ENCODE measurements at regions not wholly inside any gene's neighbourhood (a gene's known extent, or its start where the extent isn't known, plus 50 kb on each side); places are given as distances from the start of the nearest gene placed in this dataset.

DNA sequence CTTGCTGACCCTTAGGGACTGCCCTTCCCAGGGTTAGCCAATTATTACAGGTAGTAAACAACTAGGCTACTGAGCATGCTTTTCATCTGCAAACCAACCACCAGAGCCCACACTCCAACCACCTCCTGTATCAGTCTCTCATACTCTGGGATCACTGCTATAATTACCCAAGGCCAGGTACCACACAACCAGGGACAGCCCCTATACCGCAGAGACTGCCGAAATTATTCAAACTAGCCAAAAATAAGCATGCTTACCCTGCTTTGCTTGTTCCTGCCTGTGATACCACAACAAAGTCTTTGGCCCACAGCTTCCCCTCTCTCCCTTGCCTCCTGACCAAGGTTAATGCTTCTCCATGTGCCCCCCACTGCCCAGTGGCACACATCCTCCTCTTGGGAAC lies 197.6 kb upstream of the SRRM4 start:
- Histone ChIP-seq H3K27ac (no peak overlapping the region), H3K4me1 (no peaks in the 10 kb centered on the region), H3K9me3 (no peaks in the 10 kb centered on the region), H3K27me3 (peaks cover 4% of the 10 kb centered on the region), H3K36me3 (no peaks in the 10 kb centered on the region), H3K4me3 (no peak overlapping the region)
- no peak for TF ChIP-seq EP300 (IDR thresholded peaks at IDR 0.05)
- WGBS, result 78% methylated on average over 2 of the region's 2 CpGs
- DNase-seq (ENCODE audit: low spot score in 2 of 2), result no peak

DNA sequence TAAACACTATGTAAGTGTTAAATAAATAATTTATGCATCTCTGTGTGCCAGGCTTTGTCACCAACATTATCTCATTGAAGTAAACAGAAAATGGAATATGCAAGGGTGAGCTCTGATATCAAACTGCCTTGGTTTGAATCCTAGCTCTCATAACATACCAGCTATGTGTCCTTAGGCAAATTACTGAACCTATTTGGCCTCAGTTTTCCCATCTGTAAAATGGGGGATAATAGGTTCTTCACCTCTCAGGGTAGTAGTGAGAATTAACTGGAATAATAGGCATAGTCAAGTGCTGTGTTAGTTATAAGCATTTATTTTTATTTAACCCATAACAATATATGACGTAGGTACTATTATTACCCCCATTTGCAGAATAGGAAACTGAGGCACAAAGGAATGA lies 190.8 kb upstream of the SRRM4 start:
- 73% methylated on average over 1 of the region's 1 CpG for WGBS
- Histone ChIP-seq H3K36me3 (no peaks in the 10 kb centered on the region), H3K4me3 (no peak overlapping the region), H3K9me3 (no peaks in the 10 kb centered on the region), H3K4me1 (no peaks in the 10 kb centered on the region), H3K27ac (no peak overlapping the region), H3K27me3 (no peaks in the 10 kb centered on the region)
- TF ChIP-seq, protein P1, sequence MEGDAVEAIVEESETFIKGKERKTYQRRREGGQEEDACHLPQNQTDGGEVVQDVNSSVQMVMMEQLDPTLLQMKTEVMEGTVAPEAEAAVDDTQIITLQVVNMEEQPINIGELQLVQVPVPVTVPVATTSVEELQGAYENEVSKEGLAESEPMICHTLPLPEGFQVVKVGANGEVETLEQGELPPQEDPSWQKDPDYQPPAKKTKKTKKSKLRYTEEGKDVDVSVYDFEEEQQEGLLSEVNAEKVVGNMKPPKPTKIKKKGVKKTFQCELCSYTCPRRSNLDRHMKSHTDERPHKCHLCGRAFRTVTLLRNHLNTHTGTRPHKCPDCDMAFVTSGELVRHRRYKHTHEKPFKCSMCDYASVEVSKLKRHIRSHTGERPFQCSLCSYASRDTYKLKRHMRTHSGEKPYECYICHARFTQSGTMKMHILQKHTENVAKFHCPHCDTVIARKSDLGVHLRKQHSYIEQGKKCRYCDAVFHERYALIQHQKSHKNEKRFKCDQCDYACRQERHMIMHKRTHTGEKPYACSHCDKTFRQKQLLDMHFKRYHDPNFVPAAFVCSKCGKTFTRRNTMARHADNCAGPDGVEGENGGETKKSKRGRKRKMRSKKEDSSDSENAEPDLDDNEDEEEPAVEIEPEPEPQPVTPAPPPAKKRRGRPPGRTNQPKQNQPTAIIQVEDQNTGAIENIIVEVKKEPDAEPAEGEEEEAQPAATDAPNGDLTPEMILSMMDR (IDR thresholded peaks at IDR 0.05), result no peak
- TF ChIP-seq EP300 (IDR thresholded peaks at IDR 0.05) (no peak), POLR2AphosphoS5 (IDR thresholded peaks at IDR 0.05) (no peak), POLR2A (IDR thresholded peaks at IDR 0.05) (no peak)
- no peak for DNase-seq (ENCODE audit: low spot score in 2 of 2)

DNA sequence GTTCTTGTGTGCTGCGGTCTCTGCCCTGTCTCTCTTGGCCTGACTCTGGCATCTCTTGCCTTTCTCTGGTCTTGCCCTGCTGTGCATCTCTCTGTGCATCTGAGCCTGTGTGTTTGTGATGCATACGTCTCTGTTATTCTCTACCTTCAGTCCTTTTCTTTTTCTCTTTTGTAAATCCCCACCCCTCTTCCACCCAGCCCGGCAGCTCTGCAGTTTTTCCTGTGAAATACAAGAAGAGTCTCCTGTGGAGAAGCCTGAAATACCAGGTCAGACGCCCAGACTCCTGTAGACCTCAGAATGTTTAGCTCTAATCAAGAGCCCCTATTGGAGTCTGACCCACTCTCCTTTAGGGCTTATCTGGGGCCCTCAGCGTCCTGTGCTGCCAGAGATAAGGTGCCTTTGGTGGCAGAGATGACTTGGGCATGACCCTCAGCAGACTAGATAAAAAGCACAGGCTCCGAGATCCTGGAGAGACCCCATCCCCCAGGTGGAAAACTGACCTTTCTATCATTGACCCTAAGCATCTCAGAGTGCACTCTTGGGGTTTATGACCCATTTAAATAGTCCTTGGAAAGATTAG lies 167.5 kb upstream of the SRRM4 start:
- WGBS, result 29% methylated on average over 6 of the region's 6 CpGs
- no peaks in the 10 kb centered on the region for H3K36me3 ChIP-seq

DNA sequence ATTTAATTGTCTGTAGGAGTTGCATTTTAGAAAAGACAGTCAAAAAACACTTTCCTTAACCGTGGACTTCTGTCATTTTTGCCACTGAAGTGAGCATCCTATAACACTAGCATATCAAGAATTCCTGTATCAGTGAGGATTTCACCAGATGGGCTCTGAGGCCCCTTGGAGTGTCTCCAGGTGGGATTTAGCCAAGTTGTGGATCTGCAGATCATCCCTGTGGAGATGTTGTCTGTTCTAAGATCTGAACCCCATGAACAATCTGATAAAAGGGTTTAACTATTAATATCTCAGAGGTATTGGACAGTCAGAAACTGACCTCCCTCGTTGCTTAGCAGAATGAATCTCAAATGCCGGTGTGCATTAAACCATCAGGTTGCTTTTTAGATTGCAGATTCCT lies 165.0 kb upstream of the SRRM4 start:
- Histone ChIP-seq H3K27me3 (no peaks in the 10 kb centered on the region), H3K27ac (no peak overlapping the region), H3K36me3 (no peaks in the 10 kb centered on the region), H3K4me1 (no peaks in the 10 kb centered on the region), H3K4me3 (no peak overlapping the region), H3K9me3 (no peaks in the 10 kb centered on the region)
- 65% methylated on average over 3 of the region's 3 CpGs for WGBS
- TF ChIP-seq, protein P1 (IDR thresholded peaks at IDR 0.05), result no peak
- TF ChIP-seq EP300 (IDR thresholded peaks at IDR 0.05), result no peak
- no peak for TF ChIP-seq POLR2A (IDR thresholded peaks at IDR 0.05)
- no peak for TF ChIP-seq POLR2AphosphoS5 (IDR thresholded peaks at IDR 0.05)
- DNase-seq (ENCODE audit: low spot score in 2 of 2), result no peak

More for the DNA sequence above, 167.5 kb upstream of the SRRM4 start:
- TF ChIP-seq, protein P1 (IDR thresholded peaks at IDR 0.05), result no peak
- TF ChIP-seq EP300 (IDR thresholded peaks at IDR 0.05) (no peak), POLR2AphosphoS5 (IDR thresholded peaks at IDR 0.05) (no peak), POLR2A (IDR thresholded peaks at IDR 0.05) (no peak)
- H3K4me1 ChIP-seq, result no peaks in the 10 kb centered on the region
- H3K4me3 ChIP-seq, result no peak overlapping the region
- no peaks in the 10 kb centered on the region for H3K9me3 ChIP-seq
- no peaks in the 10 kb centered on the region for H3K27me3 ChIP-seq
- DNase-seq (ENCODE audit: low spot score in 2 of 2), result no peak
- H3K27ac ChIP-seq, result no peak overlapping the region

DNA sequence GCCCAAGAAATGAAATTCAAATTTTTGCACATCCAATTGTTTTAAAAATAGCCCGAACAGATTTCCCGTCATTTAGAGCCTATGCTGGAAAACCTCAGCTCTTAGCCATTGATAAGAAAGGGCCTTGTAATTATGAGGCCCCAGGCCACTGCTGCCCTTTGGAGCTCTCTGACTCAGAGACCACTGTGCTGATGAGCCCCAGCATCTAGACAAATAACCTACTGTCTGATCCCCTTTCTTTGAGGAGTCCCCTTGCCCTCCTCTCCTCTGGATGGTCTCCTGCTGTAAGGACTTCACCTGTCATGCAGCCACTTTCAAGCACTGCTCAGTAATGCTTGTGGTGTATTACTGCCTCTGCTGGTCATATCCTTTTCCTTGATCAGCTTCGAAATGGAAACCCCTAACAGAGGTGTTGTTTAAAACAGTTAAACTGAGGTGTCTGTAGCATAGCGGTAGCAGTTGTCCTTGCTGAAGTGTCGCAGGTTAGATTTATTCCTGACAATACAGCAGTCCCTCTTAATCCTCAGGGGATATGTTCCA lies 159.9 kb upstream of the SRRM4 start:
- 71% methylated on average over 5 of the region's 5 CpGs for WGBS
- no peak for TF ChIP-seq EP300 (IDR thresholded peaks at IDR 0.05)
- TF ChIP-seq, protein P1 (IDR thresholded peaks at IDR 0.05), result no peak
- TF ChIP-seq POLR2A (IDR thresholded peaks at IDR 0.05), result no peak
- TF ChIP-seq POLR2AphosphoS5 (IDR thresholded peaks at IDR 0.05), result no peak

DNA sequence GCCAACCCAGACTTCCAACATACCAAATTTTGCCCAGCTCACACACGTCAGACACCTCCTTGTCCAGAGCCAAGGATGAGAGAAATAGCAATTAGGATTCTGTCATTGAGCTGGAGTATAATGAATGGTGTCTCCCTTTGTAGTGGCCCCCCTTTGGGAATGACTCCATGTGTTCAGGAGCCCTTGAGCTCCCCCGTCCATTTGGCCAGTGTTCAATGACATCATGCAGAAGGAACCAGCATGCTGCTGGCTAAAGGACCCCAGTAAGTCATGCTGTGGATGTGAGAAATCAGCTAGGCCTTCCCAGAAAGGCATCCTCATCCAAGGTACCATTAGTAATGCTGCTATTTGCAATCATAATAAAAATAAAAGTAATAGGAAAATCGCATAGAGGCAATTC lies 158.8 kb upstream of the SRRM4 start:
- no peaks in the 10 kb centered on the region for H3K9me3 ChIP-seq
- TF ChIP-seq, protein P1 (IDR thresholded peaks at IDR 0.05), result no peak
- TF ChIP-seq POLR2A (IDR thresholded peaks at IDR 0.05) (no peak), POLR2AphosphoS5 (IDR thresholded peaks at IDR 0.05) (no peak), EP300 (IDR thresholded peaks at IDR 0.05) (no peak)
- H3K4me3 ChIP-seq, result no peak overlapping the region
- WGBS, result 79% methylated on average over 3 of the region's 3 CpGs
- no peaks in the 10 kb centered on the region for H3K36me3 ChIP-seq
- H3K4me1 ChIP-seq, result no peaks in the 10 kb centered on the region
- no peak overlapping the region for H3K27ac ChIP-seq
- no peaks in the 10 kb centered on the region for H3K27me3 ChIP-seq
- DNase-seq (ENCODE audit: low spot score in 2 of 2), result no peak

More for the DNA sequence above, 159.9 kb upstream of the SRRM4 start:
- Histone ChIP-seq H3K4me3 (no peak overlapping the region), H3K36me3 (no peaks in the 10 kb centered on the region), H3K27ac (no peak overlapping the region), H3K4me1 (no peaks in the 10 kb centered on the region), H3K27me3 (no peaks in the 10 kb centered on the region), H3K9me3 (no peaks in the 10 kb centered on the region)
- DNase-seq (ENCODE audit: low spot score in 2 of 2), result no peak
